ENCODE measurements at regions not wholly inside any gene's neighbourhood (a gene's known extent, or its start where the extent isn't known, plus 50 kb on each side); places are given as distances from the start of the nearest gene placed in this dataset.
A peak's percentile ranks its signal among the peaks of the same experiment; 100 is the strongest.
"Not testable (repeated sequence)": the region's sequence is repeated elsewhere in the genome, so short reads cannot be mapped to it uniquely, and the experiment has no call there.

DNA sequence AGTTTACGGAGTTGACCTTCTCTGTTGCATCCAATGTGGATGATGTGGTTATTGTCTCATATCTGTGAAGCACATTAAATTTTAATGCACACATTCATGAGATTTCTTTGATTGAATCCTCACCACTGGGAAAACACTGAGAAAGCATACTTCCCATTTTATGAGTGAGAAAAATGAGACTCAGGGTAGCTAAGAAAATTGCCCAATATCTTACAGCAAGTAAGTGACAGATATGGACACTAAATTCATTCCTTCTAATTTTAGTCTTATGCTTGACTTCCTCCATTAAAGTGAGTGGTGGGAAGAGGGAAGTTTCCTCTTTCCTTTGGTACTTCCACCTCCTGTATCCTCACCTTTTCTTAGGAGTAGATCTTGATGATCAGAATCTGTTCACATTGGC lies 504.8 kb upstream of the BOD1L1 start:
- no peak for DNase-seq (ENCODE audit: low read depth, low spot score)

DNA sequence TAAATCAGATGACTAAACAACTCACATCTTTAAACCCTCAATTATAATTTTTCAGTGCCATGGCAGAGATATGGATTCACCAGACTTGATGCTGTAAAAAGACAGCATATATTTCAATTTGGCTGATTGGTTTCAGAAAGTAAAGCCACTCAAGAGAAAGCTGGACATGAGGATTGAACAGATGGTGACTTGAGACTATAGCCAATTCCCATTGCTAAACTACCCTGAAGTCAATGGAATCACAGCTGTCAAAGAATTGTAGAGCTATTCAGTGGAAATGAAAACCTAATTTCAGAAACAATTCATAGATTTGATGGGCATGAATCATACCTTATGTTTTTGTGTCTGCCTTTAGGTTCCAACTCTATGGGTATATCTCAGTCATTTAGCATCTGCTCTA lies 510.6 kb upstream of the BOD1L1 start:
- no peak overlapping the region for H3K27ac ChIP-seq
- DNase-seq (ENCODE audit: low read depth, low spot score), result no peak

More for the DNA sequence above, 504.8 kb upstream of the BOD1L1 start:
- no peak overlapping the region for H3K27ac ChIP-seq

DNA sequence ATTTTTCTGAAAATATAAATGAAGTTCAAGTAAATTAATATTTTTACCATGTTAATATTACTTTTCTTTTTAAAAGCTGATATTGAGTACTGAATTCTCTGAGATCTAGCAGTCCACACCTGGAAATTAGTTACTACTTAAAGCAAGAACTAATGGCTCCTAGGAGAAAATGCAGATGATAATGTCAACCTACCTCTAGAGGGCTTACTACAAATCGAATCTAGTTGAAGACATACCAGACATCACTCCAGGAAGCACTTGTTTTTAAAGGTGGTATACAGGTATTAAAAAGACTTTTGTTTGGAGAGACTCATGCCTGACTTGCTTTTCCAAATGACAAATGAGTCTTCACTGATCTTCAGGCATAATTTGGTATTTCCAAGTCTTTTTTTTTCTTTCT lies 516.4 kb upstream of the BOD1L1 start:
- DNase-seq (ENCODE audit: low read depth, low spot score), result no peak
- no peak overlapping the region for H3K27ac ChIP-seq

DNA sequence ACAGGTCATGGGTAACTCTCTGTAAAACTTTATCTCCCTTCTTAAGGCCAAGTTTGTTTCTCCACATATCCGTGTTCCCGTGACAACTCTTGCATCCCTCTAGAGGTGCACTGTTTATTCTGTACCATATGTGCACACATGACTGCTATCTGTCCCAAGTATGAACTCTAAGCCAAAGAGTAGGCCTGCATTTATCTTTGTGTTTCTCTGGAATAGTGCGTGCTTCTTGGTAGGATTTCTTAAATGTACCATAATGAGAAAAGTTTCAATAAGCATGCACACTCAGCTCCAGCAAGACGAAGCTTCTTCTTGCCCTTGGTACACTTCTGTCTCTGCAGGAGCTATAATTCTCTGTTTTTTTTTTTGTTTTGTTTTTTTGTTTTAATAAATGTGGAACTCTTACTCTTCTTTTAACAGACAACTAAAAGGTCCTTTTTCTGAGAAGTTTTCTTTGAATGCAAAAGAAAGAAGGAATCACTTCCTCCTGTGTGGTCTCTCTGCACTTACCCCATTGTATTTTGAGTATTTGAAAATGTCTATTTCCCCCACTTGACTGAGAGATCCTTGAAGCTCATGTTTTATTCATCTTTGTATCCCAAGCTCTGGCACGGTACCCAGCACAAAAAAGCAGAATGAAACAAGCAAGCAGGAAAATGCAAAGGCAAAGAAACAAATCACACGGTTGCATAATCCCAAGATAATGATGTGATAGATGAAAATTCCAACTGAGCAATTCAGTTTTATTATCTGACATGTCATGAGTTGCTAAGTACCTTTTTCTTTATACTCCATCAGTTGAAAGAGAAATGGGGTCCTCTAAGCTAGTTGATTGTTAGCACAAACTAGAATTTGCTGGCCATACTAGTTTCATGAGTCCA lies 521.9 kb upstream of the BOD1L1 start:
- DNase-seq (ENCODE audit: low read depth, low spot score), result no peak
- no peak overlapping the region for H3K27ac ChIP-seq

DNA sequence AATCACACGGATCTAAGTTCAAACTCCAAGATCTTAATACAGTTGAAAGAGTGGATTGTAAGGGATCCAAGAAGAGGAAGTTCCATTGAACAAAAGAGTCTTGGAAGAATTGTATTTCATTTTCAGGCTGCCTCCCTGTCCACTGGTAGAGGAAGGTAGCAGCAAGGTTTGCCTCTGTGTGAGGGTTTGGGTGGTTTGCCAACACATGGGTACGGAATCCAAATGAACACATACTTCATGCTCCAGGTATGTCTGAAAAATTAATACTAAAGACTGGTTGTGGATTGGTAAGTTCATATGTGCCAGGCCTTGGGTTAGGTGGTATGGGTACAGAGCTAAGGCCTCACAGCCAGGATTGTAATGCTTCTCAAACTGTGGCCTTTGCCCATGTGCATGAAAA lies 523.6 kb upstream of the BOD1L1 start:
- no peak overlapping the region for H3K27ac ChIP-seq
- no peak for DNase-seq (ENCODE audit: low read depth, low spot score)

DNA sequence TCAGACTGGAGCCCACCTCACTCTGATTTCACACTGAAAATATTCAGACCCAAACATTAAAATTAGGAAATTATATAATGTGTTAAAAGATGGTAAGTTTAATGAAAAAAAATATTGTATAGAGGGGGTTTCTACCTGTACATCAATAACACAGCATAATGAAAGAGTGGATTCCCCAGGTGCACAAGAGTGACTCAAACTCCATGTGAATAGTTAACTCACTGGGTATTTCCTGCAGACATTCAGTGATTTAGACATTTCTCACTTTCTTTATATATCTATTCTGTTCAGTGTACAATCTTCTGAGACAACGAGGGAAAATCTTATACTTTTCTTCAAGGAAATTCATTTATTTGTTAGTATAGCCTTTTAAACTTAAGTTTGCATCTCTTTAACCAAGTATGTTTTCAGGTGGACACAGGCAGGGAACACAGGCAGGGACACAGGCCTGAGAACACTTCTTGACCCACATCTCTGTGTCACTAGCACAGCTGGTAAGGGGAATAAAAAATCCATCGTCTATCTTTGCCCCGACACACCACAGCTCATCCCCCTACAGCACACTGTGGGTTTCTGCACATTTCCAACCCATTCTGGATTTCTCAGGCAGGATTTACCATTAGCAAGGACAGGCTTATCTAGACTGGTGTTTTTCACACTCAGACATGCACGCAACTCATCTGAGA lies 525.5 kb upstream of the BOD1L1 start:
- DNase-seq (ENCODE audit: low read depth, low spot score), result no peak

DNA sequence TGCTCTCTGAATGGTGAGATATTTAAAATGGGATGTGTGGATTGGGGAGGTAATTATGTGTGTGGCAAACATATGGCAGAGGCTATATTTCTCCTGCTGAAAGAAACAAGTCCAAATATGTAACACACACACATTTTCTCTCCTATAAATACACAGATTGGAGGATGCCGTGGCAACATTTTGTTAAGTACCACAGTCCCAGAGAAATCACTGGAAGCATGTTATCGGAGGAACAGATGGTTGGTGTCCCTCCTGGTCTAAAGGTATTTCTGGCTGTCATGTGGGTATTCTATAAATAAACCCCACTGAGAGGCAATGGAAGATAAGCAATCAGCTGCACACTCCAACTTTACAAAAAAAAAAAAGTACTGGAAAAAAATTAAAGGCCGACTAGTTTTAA lies 528.3 kb upstream of the BOD1L1 start:
- no peak for DNase-seq (ENCODE audit: low read depth, low spot score)
- no peak overlapping the region for H3K27ac ChIP-seq

More for the DNA sequence above, 525.5 kb upstream of the BOD1L1 start:
- no peak overlapping the region for H3K27ac ChIP-seq

DNA sequence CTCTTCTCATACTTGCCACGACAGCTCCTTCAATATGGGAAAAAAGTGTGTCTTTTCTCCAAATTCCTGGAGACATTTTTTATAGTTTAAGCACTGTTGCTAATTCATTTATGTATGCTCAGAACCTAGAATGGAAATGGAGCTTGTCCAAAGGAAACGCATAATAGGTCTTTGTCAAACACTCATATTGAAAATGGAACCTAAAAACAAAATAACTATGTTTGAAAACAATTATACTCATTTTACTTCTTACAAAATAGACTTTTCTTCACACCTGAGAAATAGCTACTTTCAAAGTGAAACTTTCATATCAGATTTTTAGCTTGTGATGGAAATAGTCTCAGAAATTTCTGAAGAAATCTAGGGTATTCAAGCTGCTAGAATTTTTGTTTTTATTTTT lies 529.7 kb upstream of the BOD1L1 start:
- no peak overlapping the region for H3K27ac ChIP-seq
- DNase-seq (ENCODE audit: low read depth, low spot score), result no peak

DNA sequence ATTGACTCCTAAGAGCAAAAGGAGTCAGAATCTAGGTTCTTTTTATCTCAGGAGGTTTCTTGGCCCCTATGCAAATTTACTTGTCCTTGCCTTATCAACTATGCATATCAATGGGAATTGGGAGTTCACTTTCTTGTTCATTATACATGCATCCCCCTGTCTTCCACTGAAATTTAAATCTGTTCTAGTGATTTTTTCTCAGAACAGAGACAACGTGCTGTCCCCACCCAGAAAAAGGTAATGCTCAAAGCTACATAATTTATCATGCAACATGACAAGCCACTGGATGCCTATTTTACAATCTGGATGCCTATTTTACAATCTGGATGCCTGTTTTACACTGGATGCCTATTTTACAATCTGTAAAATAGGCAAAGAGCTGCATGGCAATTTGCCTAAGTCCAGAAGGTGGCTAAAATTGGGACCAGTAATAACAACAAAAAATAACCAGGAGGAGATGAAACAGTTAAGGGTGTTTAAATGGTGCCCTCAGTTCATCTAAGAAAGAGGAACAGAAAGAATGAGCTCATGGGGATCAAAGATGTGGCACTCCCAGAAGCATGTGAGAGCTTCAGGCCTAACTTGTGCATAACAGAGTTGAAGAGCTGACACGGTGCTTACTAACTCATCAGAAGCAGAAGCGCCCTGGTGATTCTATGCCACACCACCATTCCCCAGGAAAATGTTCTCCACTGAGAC lies 537.8 kb upstream of the BOD1L1 start:
- H3K27ac ChIP-seq, result no peak overlapping the region
- no peak for DNase-seq (ENCODE audit: low read depth, low spot score)

DNA sequence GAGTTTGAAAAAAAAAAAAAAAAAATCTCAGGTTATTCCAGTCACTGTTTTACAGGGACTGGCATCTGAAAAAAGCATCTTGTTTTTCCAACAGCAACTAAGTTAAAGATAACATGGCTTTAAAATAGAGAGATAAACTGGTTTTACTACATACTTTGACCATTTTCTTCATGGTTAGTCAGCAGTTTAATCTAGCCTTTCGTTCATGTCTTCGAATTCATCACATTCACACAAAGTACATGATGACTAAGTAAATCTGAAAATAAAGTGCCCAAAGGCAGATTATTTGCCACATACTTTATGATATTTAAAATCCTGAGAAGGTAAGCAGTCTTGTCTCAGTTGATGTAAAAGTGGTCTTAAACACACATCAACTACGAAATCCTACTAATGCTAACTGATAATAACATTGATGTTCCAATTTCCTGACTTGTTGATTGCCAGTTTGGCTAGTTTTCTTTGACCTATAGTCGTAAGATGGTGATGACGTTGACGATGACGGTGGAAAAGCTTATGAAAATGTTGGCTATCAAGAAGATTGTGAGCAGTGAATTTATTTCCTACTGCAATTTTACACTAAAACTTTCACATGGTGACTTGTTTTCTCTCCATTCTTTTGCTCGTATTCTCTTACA lies 540.5 kb upstream of the BOD1L1 start:
- DNase-seq (ENCODE audit: low read depth, low spot score), result peak; percentile 41
- peak overlapping the region; percentile 38 for H3K27ac ChIP-seq

DNA sequence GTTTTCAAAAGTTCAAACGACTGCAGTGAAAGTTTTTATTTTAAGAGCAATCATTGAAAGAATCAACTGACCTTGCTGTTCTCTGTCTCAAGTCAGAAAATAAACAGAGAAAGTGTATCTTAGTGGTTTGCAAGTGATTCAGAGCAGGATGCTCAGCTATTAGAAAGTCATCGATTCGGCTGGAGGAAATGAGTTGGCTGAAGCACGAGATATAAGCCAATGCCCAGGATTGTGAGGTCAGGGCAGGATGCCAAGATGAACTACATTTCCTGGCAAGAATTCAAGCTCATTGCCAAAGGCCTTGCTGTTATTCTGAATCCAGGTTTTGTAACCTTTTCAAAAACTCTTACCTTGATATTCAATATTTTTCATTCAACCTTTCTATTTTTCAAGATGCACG lies 541.4 kb upstream of the BOD1L1 start:
- DNase-seq (ENCODE audit: low read depth, low spot score), result peak; percentile 83
- peak overlapping the region; percentile 38 for H3K27ac ChIP-seq

DNA sequence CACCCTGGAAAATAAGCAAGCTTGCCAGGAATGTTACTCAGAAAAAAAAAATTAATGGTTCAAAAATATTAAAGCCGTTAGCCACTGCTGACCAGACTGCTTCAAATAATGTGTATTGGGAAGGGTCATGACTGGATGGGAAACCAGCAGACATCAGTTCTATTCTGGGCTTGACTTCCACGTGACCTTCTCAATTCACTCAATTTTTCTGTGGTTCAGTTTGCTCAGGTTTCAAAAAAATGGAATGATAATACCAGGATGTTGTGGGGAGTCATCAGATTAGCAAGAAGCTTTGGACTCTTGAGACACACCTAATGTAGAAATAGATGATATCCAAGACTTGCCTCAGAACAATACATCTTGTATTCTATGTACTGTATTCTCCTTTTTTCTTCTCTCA lies 541.9 kb upstream of the BOD1L1 start:
- peak overlapping the region; percentile 38 for H3K27ac ChIP-seq
- DNase-seq (ENCODE audit: low read depth, low spot score), result no peak

DNA sequence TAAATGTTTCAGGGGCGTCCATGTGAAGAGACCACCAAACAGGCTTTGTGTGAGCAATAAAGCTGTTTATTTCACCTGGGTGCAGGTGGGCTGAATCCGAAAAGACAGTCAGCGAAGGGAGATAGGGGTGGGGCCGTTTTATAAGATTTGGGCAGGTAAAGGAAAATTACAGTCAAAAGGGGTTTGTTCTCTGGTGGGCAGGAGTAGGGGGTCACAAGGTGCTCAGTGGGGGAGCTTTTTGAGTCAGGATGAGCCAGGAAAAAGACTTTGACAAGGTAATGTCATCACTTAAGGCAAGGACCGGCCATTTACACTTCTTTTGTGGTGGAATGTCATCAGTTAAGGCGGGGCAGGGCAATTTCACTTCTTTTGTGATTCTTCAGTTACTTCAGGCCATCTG lies 542.4 kb upstream of the BOD1L1 start:
- H3K27ac ChIP-seq; DNase-seq (ENCODE audit: low read depth, low spot score): not testable (repeated sequence)

DNA sequence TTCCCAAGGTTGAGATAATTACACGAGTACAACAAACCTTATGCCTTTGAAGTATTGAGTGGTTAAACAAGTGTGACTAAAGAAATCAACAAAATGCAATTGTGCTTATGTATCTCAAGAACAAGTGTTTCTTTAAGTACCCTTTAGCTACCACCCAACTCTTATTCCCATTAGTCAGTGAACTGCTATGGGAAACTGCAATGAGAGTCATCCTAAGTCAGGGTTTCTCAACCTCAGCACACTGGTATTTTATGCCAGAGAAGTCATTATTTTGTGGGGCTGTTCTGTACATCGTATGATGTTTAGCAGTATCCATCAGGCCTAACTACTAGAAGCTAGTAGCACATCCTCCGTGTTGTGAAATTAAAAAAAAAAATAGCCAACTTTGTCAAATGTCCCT lies 549.1 kb upstream of the BOD1L1 start:
- H3K27ac ChIP-seq, result no peak overlapping the region
- no peak for DNase-seq (ENCODE audit: low read depth, low spot score)

DNA sequence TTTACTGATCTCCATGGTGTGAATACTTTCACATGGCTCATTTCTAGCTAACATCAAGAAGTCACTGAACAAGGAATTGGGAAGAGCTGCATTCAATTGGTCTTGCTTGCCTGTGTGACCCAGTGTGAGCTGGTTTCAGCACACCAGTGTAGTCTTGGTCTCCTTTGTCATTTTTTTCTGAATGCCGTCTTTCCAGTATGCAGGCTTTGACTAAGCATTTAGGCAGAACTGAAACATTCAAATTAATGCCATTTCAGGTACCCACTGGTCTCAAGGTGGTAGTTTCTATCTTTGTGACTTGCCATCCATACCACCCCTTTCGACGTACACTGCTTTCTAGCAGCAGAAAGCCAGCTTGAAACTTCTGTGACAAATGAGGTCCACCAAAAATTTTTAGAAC lies 550.5 kb upstream of the BOD1L1 start:
- H3K27ac ChIP-seq, result no peak overlapping the region
- DNase-seq (ENCODE audit: low read depth, low spot score), result no peak

DNA sequence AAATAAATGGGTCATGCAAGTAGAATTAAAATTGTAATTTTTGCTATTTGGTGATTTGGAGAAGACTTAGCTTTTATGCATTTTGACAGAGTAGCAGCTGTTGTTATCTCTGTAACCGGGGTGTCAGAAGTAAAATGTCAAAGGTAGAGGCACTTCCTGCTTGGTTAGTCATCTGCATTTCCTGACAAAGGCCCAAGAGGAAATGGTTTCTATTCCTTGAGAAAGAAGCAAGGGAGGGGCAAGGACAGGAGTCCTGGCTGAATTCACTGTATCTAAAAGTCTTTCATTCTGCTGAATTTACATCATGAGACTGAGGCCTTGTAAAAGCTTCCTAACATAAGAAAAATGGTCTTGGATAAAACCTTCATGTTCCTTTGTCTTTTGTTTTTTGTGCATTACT lies 550.9 kb upstream of the BOD1L1 start:
- no peak overlapping the region for H3K27ac ChIP-seq
- DNase-seq (ENCODE audit: low read depth, low spot score), result peak; percentile 20

DNA sequence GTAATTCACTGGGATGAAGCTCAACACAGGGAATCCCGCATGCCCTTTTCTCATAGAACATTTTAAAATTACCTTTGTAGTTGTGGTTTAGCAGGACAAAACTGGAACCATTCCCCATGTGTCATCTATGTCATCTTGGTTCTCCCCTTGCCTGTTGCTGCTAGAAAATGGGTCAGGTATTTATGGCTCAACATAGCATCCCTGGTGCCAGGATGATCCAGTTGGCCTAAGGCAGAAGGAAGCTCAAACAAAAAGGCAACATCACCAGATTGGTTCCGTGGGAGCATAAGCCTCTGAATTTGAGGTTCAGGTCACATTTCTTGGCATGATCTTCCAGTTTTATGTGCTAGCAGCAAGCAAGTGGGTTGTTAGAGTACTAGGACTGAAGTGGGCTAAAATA lies 552.6 kb upstream of the BOD1L1 start:
- DNase-seq (ENCODE audit: low read depth, low spot score), result no peak
- H3K27ac ChIP-seq, result no peak overlapping the region

DNA sequence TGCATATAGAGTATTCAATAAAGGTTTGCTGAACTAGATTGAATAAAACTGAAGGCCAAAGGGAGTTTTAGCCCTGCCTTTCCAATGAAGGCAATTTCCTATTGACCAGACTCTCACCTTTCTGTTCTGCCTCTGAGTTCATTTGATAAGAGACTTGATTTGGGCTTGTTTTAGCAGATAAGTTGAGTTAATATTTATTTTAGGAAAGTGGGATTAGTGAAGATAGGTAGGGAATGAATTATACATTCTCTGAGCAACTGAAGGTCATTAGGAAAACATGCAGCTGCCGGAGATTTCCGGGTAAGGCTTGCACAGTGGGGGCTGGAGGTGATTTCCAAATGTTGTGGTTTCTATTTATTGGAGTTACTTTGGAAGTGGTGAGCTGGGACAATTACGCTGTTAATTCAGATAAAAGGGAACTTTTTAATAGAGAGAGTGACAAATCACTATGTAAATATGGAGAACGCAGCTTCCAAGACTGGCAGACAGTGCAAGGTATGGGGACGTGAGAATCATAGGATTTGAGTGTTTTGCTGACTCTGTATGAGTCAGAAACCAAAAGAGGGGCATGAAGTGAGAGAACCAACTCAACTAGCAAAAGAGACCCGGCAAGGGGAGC lies 553.6 kb upstream of the BOD1L1 start:
- peak; percentile 8 for DNase-seq (ENCODE audit: low read depth, low spot score)
- H3K27ac ChIP-seq, result peak overlapping the region; percentile 7

DNA sequence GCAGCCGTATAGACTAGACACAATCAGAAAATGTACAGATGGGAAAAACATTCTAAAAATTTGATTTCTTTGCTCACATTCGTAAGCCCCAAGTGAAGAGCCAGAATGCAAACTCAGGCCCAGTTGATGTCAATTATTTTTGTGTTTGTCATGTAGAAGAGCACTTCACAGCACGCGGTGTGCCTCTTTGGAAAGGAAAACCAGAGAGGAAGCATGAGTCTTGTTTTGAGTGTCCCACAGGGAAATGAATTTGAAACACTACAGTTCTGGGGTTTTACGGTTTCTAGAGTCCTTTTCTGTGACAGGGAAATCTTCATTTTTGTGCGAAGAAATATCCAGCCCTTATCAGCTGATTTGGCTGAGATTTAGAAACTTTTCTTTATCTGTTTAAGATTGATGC lies 554.6 kb upstream of the BOD1L1 start:
- DNase-seq (ENCODE audit: low read depth, low spot score), result no peak
- H3K27ac ChIP-seq, result no peak overlapping the region

DNA sequence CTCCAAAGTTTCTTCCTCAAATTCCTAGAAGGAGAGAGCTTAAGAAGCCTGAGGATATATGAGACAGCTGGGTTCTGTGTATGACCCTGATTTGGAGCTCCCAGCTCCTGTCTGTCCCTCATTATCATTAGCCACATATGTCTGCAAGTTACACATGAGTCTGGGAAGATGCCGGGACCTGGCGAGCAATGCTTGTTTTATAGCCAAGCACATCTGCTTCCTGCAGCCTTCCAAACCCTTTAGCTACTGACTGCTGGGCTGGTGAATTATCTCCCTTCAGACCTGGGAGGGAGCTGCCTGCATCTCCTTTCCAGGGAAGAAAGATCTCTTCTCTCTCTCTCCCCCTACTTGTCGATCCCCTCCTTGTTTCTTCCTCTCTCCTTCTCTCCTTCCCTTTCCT lies 556.7 kb upstream of the BOD1L1 start:
- DNase-seq (ENCODE audit: low read depth, low spot score), result no peak
- no peak overlapping the region for H3K27ac ChIP-seq

All from epithelial cell of prostate (primary cell).